Loucy (cell line): ENCODE measurements at regions not wholly inside any gene's neighbourhood (a gene's known extent, or its start where the extent isn't known, plus 50 kb on each side); places are given as distances from the start of the nearest gene placed in this dataset.

Source experiments
- CTCF ChIP-seq: fragments of 200-600 bp; sonication (generic); conservative IDR thresholded peaks from 2 replicates; pipeline ENCODE4 v1.5.1; 2014; ENCODE audit warnings: mild to moderate bottlenecking, antibody characterized with exemption, low read length
- EZH2phosphoT487 ChIP-seq: fragments of 200-600 bp; IDR thresholded peaks from 2 replicates; pipeline ENCODE4 v1.6.1; 2018; ENCODE audit warnings: antibody characterized with exemption, mild to moderate bottlenecking, moderate library complexity, borderline replicate concordance

GRCh38 chr10:4345877-4346646 lies 479.9 kb upstream of the AKR1E2 start:
- TF ChIP-seq CTCF: no peak
- TF ChIP-seq EZH2phosphoT487: no peak
